ENCODE measurements at regions not wholly inside any gene's neighbourhood (a gene's known extent, or its start where the extent isn't known, plus 50 kb on each side); places are given as distances from the start of the nearest gene placed in this dataset.

DNA sequence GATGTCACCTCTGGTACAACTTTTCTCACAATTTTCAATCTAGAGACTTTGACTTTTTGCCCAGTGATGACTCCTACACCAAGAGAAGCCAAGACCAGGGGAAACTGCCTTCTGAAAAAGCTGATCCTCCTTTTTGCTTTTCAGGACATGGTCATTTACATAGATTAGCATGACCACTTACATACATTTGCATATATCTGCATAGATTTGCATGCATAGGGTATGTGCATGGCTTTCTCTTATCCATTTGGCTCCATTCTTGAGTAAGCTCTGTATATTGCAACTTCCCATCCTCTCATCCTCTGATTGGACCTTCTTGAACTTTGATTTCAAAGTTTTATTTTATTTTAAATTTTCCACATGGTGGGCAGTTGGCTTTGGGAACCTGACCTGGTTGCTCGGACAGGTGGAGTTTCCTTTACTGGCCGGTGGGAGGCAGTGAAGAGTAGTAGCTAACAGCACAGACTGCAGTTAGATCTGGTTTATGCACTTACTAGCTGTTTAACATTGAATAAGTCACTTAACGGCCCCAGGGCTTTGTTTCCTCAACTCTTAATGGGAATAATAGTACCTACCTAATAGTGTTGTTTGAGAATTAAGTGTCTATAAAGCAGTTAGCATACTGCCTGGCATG is 92.9 kb downstream of the GPR139 start:
- intact Hi-C loops (cut with DNase I): no loop called here
- no peak for DNase-seq
- ATAC-seq: no peak

DNA sequence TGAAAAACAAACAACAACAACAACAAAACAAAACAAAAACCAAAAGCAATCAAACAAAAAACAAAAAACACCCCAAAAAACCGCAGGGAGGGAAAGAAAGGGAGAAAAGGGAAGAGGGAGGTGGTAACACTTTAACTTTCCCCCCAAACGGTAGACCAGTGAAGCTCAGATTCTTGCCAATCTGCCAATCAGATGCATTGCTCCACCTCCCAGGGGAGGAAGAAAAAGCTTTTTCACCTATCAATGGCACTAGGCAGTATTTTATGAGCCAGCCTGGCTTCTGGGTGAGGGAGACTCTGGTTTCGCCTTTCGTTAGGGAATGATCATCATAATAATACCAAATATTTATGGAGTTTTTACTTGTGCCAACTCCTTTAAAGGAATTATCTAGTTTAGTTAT is 94.1 kb downstream of the GPR139 start:
- Histone ChIP-seq H3K4me3 (no peak overlapping the region), H3K27me3 (no peaks in the 10 kb centered on the region), H3K9me3 (no peaks in the 10 kb centered on the region), H3K36me3 (no peaks in the 10 kb centered on the region), H3K4me1 (no peaks in the 10 kb centered on the region), H3K27ac (no peak overlapping the region)
- no peak for DNase-seq
- no peak for ATAC-seq
- intact Hi-C loops (cut with DNase I): no loop called here
- TF ChIP-seq, protein P1, sequence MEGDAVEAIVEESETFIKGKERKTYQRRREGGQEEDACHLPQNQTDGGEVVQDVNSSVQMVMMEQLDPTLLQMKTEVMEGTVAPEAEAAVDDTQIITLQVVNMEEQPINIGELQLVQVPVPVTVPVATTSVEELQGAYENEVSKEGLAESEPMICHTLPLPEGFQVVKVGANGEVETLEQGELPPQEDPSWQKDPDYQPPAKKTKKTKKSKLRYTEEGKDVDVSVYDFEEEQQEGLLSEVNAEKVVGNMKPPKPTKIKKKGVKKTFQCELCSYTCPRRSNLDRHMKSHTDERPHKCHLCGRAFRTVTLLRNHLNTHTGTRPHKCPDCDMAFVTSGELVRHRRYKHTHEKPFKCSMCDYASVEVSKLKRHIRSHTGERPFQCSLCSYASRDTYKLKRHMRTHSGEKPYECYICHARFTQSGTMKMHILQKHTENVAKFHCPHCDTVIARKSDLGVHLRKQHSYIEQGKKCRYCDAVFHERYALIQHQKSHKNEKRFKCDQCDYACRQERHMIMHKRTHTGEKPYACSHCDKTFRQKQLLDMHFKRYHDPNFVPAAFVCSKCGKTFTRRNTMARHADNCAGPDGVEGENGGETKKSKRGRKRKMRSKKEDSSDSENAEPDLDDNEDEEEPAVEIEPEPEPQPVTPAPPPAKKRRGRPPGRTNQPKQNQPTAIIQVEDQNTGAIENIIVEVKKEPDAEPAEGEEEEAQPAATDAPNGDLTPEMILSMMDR (IDR thresholded peaks at IDR 0.05): no peak

More for the DNA sequence above, 92.9 kb downstream of the GPR139 start:
- Histone ChIP-seq H3K36me3 (no peaks in the 10 kb centered on the region), H3K4me1 (no peaks in the 10 kb centered on the region), H3K27me3 (no peaks in the 10 kb centered on the region), H3K4me3 (no peak overlapping the region), H3K9me3 (no peaks in the 10 kb centered on the region), H3K27ac (no peak overlapping the region)
- TF ChIP-seq, protein P1 (IDR thresholded peaks at IDR 0.05): peak; percentile 24

DNA sequence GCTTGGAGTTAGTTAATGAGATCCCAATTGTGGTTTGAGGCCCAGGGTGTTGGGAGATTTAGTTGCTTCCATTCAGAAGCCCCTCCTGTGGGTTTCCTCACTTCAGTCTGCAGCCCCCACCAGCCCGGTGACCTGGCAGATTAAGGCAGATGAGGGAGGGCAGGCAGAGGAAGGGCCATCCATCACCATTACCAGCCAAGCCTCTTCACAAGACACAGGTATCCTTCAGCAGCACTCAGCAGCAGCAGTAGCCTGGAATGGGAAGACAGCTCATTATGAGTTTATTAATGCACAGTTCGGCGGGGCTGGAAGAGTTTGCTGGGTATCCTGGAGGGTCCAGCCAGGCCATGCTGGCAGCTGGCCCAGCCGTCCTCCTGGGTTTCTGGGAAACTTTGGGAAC is 90.0 kb upstream of the GPRC5B start:
- Histone ChIP-seq H3K4me3 (no peak overlapping the region), H3K27me3 (peaks cover 3% of the 10 kb centered on the region), H3K9me3 (no peaks in the 10 kb centered on the region), H3K36me3 (no peaks in the 10 kb centered on the region), H3K4me1 (no peaks in the 10 kb centered on the region), H3K27ac (no peak overlapping the region)
- DNase-seq: no peak
- intact Hi-C loops (cut with DNase I): no loop called here
- TF ChIP-seq, protein P1 (IDR thresholded peaks at IDR 0.05): no peak
- ATAC-seq: no peak

DNA sequence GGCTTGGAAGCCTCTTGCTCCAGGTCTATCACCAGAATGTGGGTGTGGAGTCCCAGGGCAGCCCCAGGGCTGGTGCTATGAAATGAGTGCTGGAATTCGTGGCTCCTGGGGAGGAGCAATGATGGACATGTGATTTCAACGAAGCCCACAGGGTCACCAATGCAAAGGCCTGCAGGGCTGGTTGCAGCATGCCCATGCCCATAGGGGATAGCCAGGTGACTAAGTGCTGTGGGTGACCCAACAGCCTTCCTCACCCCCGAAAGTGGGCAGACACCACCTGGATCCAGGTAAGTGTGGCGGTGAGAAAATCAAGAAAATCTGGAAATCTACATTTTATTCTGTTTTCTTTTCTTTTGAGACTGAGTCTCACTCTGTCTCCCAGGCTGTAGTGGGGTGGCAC is 87.5 kb upstream of the GPRC5B start:
- peaks cover 7% of the 10 kb centered on the region for H3K27me3 ChIP-seq
- H3K36me3 ChIP-seq: no peaks in the 10 kb centered on the region
- H3K4me3 ChIP-seq: no peak overlapping the region
- no peak overlapping the region for H3K27ac ChIP-seq
- DNase-seq (no peak), ATAC-seq (no peak)
- TF ChIP-seq, protein P1 (IDR thresholded peaks at IDR 0.05): no peak
- no peaks in the 10 kb centered on the region for H3K9me3 ChIP-seq
- H3K4me1 ChIP-seq: no peaks in the 10 kb centered on the region
- intact Hi-C loops (cut with DNase I): no loop called here

DNA sequence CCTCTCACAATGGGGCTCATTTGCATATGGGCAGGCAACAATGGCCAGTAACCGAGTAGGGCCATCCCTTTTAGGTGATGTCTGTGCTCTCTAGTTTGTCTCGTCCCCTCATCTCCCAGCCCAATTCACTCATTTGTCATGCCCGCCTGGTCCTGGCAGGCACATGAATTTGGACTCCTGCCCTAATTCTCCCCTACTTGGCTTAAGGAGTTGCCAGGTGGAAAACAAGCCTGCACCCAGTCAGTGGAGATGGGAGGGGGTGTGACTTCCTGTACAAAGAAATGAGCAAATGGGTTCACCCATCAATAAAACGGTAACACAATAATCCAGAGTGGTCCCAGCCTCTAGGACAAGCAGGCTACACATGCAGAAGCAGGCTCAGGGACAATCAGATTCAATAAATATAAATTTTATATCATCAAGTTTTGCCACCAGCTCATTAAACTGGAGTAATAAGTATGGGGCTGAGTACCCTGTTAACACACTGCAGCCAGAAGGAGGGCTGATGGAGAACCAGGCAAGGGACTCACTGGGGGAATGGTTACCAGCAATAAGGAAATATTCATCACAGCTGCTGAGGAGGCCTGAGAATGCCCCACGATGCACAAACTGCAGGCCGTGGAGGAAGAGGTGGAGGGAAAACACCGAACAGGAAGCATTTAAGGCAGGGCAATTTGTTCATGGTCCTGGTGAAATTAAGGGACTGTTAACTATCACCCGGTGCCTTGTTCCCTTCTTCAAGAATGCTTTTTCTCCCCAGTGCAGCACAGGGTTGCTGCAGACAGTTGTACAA is 84.4 kb upstream of the GPRC5B start:
- H3K36me3 ChIP-seq: no peaks in the 10 kb centered on the region
- no peaks in the 10 kb centered on the region for H3K9me3 ChIP-seq
- no peak overlapping the region for H3K4me3 ChIP-seq
- H3K4me1 ChIP-seq: no peaks in the 10 kb centered on the region
- intact Hi-C loops (cut with DNase I): no loop called here
- H3K27me3 ChIP-seq: peaks cover 7% of the 10 kb centered on the region
- H3K27ac ChIP-seq: no peak overlapping the region
- DNase-seq: no peak
- TF ChIP-seq, protein P1 (IDR thresholded peaks at IDR 0.05): no peak
- ATAC-seq: no peak

All from upper lobe of right lung (tissue), 1 donor.